HL-60 (cell line): ENCODE measurements at regions not wholly inside any gene's neighbourhood (a gene's known extent, or its start where the extent isn't known, plus 50 kb on each side); places are given as distances from the start of the nearest gene placed in this dataset.

Source experiments
- DNase-seq, 2 experiments: peaks; one replicate each; pipeline ENCODE4 v3.0.0-alpha.2; 2010 to 2020; ENCODE audit warnings: low read depth in 1 of 2, low spot score in 1 of 2
- H3K27ac ChIP-seq: fragments of 250-450 bp; sonication (Bioruptor Pico); replicated peaks from 2 replicates; pipeline ENCODE4 v1.5.1; 2020; ENCODE audit warnings: mild to moderate bottlenecking, moderate library complexity
- H3K27me3 ChIP-seq: fragments of 250-450 bp; sonication (Bioruptor Pico); 2 replicates; pipeline ENCODE4 v1.5.1; 2021; ENCODE audit warnings: mild to moderate bottlenecking, moderate library complexity; ENCODE audit not compliant: insufficient read depth, poor library complexity, severe bottlenecking
- H3K4me3 ChIP-seq: replicated peaks from 2 replicates; pipeline ENCODE4 v1.5.1; 2011; ENCODE audit warnings: mild to moderate bottlenecking, control low read depth, low read length; ENCODE audit not compliant: insufficient read depth
- GABPA ChIP-seq: IDR thresholded peaks from 2 replicates; pipeline ENCODE4 v1.6.1; 2012; ENCODE audit warnings: low read depth
- POLR2AphosphoS5 ChIP-seq: IDR thresholded peaks from 2 replicates; pipeline ENCODE4 v1.6.1; 2012; ENCODE audit warnings: low read depth
- SPI1 ChIP-seq: IDR thresholded peaks from 2 replicates; pipeline ENCODE4 v1.6.1; 2012; ENCODE audit warnings: low read depth, mild to moderate bottlenecking, borderline replicate concordance
- TF ChIP-seq, protein P1 (sequence below): IDR thresholded peaks from 2 replicates; pipeline ENCODE4 v1.6.1; 2012; ENCODE audit warnings: low read depth; ENCODE audit not compliant: insufficient replicate concordance
- TF ChIP-seq, protein P2 (sequence below): IDR thresholded peaks from one replicate; pipeline ENCODE4 v1.5.1; 2011; ENCODE audit warnings: low read length, control low read depth, inconsistent platforms; ENCODE audit not compliant: insufficient read depth

- Histone ChIP-seq H3K4me3 (no peak overlapping the region), H3K27ac (no peak overlapping the region), H3K27me3 (no peaks in the 10 kb centered on the region)
- DNase-seq, result no peak
- TF ChIP-seq POLR2AphosphoS5 (no peak), SPI1 (no peak), GABPA (no peak)
- TF ChIP-seq, protein P1, sequence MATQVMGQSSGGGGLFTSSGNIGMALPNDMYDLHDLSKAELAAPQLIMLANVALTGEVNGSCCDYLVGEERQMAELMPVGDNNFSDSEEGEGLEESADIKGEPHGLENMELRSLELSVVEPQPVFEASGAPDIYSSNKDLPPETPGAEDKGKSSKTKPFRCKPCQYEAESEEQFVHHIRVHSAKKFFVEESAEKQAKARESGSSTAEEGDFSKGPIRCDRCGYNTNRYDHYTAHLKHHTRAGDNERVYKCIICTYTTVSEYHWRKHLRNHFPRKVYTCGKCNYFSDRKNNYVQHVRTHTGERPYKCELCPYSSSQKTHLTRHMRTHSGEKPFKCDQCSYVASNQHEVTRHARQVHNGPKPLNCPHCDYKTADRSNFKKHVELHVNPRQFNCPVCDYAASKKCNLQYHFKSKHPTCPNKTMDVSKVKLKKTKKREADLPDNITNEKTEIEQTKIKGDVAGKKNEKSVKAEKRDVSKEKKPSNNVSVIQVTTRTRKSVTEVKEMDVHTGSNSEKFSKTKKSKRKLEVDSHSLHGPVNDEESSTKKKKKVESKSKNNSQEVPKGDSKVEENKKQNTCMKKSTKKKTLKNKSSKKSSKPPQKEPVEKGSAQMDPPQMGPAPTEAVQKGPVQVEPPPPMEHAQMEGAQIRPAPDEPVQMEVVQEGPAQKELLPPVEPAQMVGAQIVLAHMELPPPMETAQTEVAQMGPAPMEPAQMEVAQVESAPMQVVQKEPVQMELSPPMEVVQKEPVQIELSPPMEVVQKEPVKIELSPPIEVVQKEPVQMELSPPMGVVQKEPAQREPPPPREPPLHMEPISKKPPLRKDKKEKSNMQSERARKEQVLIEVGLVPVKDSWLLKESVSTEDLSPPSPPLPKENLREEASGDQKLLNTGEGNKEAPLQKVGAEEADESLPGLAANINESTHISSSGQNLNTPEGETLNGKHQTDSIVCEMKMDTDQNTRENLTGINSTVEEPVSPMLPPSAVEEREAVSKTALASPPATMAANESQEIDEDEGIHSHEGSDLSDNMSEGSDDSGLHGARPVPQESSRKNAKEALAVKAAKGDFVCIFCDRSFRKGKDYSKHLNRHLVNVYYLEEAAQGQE, result no peak
- TF ChIP-seq, protein P2, sequence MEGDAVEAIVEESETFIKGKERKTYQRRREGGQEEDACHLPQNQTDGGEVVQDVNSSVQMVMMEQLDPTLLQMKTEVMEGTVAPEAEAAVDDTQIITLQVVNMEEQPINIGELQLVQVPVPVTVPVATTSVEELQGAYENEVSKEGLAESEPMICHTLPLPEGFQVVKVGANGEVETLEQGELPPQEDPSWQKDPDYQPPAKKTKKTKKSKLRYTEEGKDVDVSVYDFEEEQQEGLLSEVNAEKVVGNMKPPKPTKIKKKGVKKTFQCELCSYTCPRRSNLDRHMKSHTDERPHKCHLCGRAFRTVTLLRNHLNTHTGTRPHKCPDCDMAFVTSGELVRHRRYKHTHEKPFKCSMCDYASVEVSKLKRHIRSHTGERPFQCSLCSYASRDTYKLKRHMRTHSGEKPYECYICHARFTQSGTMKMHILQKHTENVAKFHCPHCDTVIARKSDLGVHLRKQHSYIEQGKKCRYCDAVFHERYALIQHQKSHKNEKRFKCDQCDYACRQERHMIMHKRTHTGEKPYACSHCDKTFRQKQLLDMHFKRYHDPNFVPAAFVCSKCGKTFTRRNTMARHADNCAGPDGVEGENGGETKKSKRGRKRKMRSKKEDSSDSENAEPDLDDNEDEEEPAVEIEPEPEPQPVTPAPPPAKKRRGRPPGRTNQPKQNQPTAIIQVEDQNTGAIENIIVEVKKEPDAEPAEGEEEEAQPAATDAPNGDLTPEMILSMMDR, result no peak
Observed at GRCh38 chr10:117945651-117946050, 101.1 kb downstream of the RAB11FIP2 start.

DNA sequence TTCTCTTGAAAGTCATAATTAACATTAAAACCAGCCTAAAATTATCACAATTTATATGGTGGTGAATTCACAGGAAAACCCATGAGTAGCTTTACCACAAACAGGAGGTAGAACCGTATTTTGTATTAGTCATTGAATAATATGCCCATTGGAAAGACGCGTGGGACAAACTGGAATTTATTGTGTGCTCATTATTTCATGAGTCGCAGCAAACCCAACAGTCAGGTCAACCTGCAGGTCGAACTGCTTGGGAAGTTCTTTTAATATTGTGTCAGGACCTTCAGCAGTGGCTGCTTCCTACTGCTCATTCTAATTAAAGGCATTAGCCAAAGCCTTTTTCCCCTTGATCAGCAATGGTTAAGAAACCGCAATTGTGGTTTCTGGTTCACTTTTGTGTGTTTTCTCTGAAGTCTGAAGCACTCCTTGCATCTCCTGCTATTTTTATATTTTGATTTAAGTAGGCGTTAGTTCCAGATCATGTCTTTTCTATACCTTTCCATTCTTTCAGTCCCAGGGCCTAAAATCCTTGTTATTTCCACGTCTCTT lies 100.1 kb downstream of the RAB11FIP2 start:
- DNase-seq, result no peak
- TF ChIP-seq, protein P1, result no peak
- TF ChIP-seq GABPA, result no peak
- H3K27me3 ChIP-seq, result no peaks in the 10 kb centered on the region
- no peak overlapping the region for H3K4me3 ChIP-seq
- H3K27ac ChIP-seq, result no peak overlapping the region

DNA sequence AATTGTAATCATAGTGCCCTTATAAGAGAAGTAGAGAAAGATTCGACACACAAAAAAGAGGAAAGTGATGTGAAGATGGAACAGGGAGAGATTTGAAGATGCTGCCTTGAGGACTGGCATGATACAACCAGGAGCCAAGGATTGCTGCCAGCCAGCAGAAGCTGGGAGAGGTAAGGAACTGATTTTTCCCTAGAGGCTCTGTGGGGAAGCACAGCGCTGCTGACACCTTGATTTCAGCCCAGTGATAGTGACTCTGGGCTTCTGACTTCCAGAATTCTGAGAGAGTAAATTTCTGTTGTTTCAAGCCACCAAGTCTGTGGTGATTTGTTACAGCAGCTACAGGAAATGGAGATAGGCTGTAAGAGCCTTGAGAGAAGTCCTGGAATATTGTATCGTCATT lies 98.2 kb downstream of the RAB11FIP2 start:
- TF ChIP-seq, protein P1, result no peak
- TF ChIP-seq SPI1 (no peak), GABPA (no peak), POLR2AphosphoS5 (no peak)
- TF ChIP-seq, protein P2, result no peak
- Histone ChIP-seq H3K4me3 (no peak overlapping the region), H3K27ac (no peak overlapping the region), H3K27me3 (no peaks in the 10 kb centered on the region)
- no peak for DNase-seq
